ENCODE measurements at regions not wholly inside any gene's neighbourhood (a gene's known extent, or its start where the extent isn't known, plus 50 kb on each side); places are given as distances from the start of the nearest gene placed in this dataset.

- no peak for DNase-seq
- in situ Hi-C loops (cut with MboI; ENCODE audit: low pct_unique_long_range_greater_than_20kb, low sequenced_read_pairs) = no loop called here
Measured at GRCh38 chr3:10619989-10620832, 114.8 kb upstream of the ATP2B2 start.

- no peak for DNase-seq
- in situ Hi-C loops (cut with MboI; ENCODE audit: low pct_unique_long_range_greater_than_20kb, low sequenced_read_pairs) = no loop called here
Measured at GRCh38 chr3:10620833-10621082, 115.4 kb upstream of the ATP2B2 start.

GRCh38 chr3:10623578-10624275, 118.3 kb upstream of the ATP2B2 start:
- no peak for DNase-seq
- in situ Hi-C loops (cut with MboI; ENCODE audit: low pct_unique_long_range_greater_than_20kb, low sequenced_read_pairs) = no loop called here

- in situ Hi-C loops (cut with MboI; ENCODE audit: low pct_unique_long_range_greater_than_20kb, low sequenced_read_pairs) = no loop called here
- DNase-seq = no peak
Measured at GRCh38 chr3:10625323-10625722, 119.9 kb upstream of the ATP2B2 start.

GRCh38 chr3:10627884-10628572, 122.6 kb upstream of the ATP2B2 start:
- in situ Hi-C loops (cut with MboI; ENCODE audit: low pct_unique_long_range_greater_than_20kb, low sequenced_read_pairs) = no loop called here

GRCh38 chr3:10628891-10629670, 123.7 kb upstream of the ATP2B2 start:
- in situ Hi-C loops (cut with MboI; ENCODE audit: low pct_unique_long_range_greater_than_20kb, low sequenced_read_pairs) = no loop called here
- DNase-seq = no peak

More at GRCh38 chr3:10627884-10628572, 122.6 kb upstream of the ATP2B2 start:
- no peak for DNase-seq

GRCh38 chr3:10629671-10630040, 124.3 kb upstream of the ATP2B2 start:
- DNase-seq = no peak
- in situ Hi-C loops (cut with MboI; ENCODE audit: low pct_unique_long_range_greater_than_20kb, low sequenced_read_pairs) = no loop called here

GRCh38 chr3:10631224-10631623, 125.8 kb upstream of the ATP2B2 start:
- in situ Hi-C loops (cut with MboI; ENCODE audit: low pct_unique_long_range_greater_than_20kb, low sequenced_read_pairs) = no loop called here

GRCh38 chr3:10632125-10632524, 126.7 kb upstream of the ATP2B2 start:
- in situ Hi-C loops (cut with MboI; ENCODE audit: low pct_unique_long_range_greater_than_20kb, low sequenced_read_pairs) = no loop called here
- no peak for DNase-seq

More at GRCh38 chr3:10631224-10631623, 125.8 kb upstream of the ATP2B2 start:
- no peak for DNase-seq

GRCh38 chr3:10632741-10633140, 127.4 kb upstream of the ATP2B2 start:
- DNase-seq = no peak
- in situ Hi-C loops (cut with MboI; ENCODE audit: low pct_unique_long_range_greater_than_20kb, low sequenced_read_pairs) = no loop called here

- DNase-seq = no peak
- in situ Hi-C loops (cut with MboI; ENCODE audit: low pct_unique_long_range_greater_than_20kb, low sequenced_read_pairs) = no loop called here
Measured at GRCh38 chr3:10635446-10636076, 130.2 kb upstream of the ATP2B2 start.

- no peak for DNase-seq
- in situ Hi-C loops (cut with MboI; ENCODE audit: low pct_unique_long_range_greater_than_20kb, low sequenced_read_pairs) = no loop called here
Measured at GRCh38 chr3:10637342-10637741, 132.0 kb upstream of the ATP2B2 start.

- no peak for DNase-seq
- in situ Hi-C loops (cut with MboI; ENCODE audit: low pct_unique_long_range_greater_than_20kb, low sequenced_read_pairs) = no loop called here
Measured at GRCh38 chr3:10638466-10638865, 133.1 kb upstream of the ATP2B2 start.

GRCh38 chr3:10641760-10642159, 136.4 kb upstream of the ATP2B2 start:
- in situ Hi-C loops (cut with MboI; ENCODE audit: low pct_unique_long_range_greater_than_20kb, low sequenced_read_pairs) = no loop called here

GRCh38 chr3:10644189-10644588, 138.8 kb upstream of the ATP2B2 start:
- no peak for DNase-seq
- in situ Hi-C loops (cut with MboI; ENCODE audit: low pct_unique_long_range_greater_than_20kb, low sequenced_read_pairs) = no loop called here

More at GRCh38 chr3:10641760-10642159, 136.4 kb upstream of the ATP2B2 start:
- no peak for DNase-seq

- in situ Hi-C loops (cut with MboI; ENCODE audit: low pct_unique_long_range_greater_than_20kb, low sequenced_read_pairs) = no loop called here
- DNase-seq = no peak
Measured at GRCh38 chr3:10645800-10646199, 140.4 kb upstream of the ATP2B2 start.

GRCh38 chr3:10646531-10647335, 141.3 kb upstream of the ATP2B2 start:
- DNase-seq = no peak
- in situ Hi-C loops (cut with MboI; ENCODE audit: low pct_unique_long_range_greater_than_20kb, low sequenced_read_pairs) = no loop called here

- in situ Hi-C loops (cut with MboI; ENCODE audit: low pct_unique_long_range_greater_than_20kb, low sequenced_read_pairs) = no loop called here
Measured at GRCh38 chr3:10647376-10647775, 142.0 kb upstream of the ATP2B2 start.

More at GRCh38 chr3:10647376-10647775, 142.0 kb upstream of the ATP2B2 start:
- DNase-seq = no peak

Measured in KBM-7 (cell line).